ENCODE measurements at regions not wholly inside any gene's neighbourhood (a gene's known extent, or its start where the extent isn't known, plus 50 kb on each side); places are given as distances from the start of the nearest gene placed in this dataset.

- no peak for DNase-seq
Measured at GRCh38 chr2:17122887-17123501, 395.2 kb downstream of the RAD51AP2 start.

GRCh38 chr2:17115466-17115865 lies 402.8 kb downstream of the RAD51AP2 start:
- no peak for DNase-seq

GRCh38 chr2:17115042-17115441 lies 403.2 kb downstream of the RAD51AP2 start:
- DNase-seq, result no peak

- DNase-seq, result no peak
Measured at GRCh38 chr2:17107871-17108270, 410.4 kb downstream of the RAD51AP2 start.

GRCh38 chr2:17107151-17107550 lies 411.1 kb downstream of the RAD51AP2 start:
- DNase-seq, result no peak

- DNase-seq, result no peak
Measured at GRCh38 chr2:17106418-17106817, 411.8 kb downstream of the RAD51AP2 start.

GRCh38 chr2:17104454-17104853 lies 413.8 kb downstream of the RAD51AP2 start:
- peak; percentile 33 for DNase-seq

GRCh38 chr2:17101596-17101995 lies 416.6 kb downstream of the RAD51AP2 start:
- DNase-seq, result no peak

- no peak for DNase-seq
Measured at GRCh38 chr2:17101091-17101490, 417.1 kb downstream of the RAD51AP2 start.

GRCh38 chr2:17095340-17095739 lies 422.9 kb downstream of the RAD51AP2 start:
- no peak for DNase-seq

- no peak for DNase-seq
Measured at GRCh38 chr2:17093712-17094111, 424.5 kb downstream of the RAD51AP2 start.

GRCh38 chr2:17086990-17087389 lies 421.4 kb upstream of the CYRIA start:
- DNase-seq, result no peak

- no peak for DNase-seq
Measured at GRCh38 chr2:17085546-17086202, 420.0 kb upstream of the CYRIA start.

- DNase-seq, result no peak
Measured at GRCh38 chr2:17084877-17085276, 419.2 kb upstream of the CYRIA start.

- DNase-seq, result no peak
Measured at GRCh38 chr2:17083902-17084301, 418.3 kb upstream of the CYRIA start.

GRCh38 chr2:17079262-17079661 lies 413.6 kb upstream of the CYRIA start:
- DNase-seq, result no peak

- DNase-seq, result no peak
Measured at GRCh38 chr2:17076533-17076932, 410.9 kb upstream of the CYRIA start.

GRCh38 chr2:17070711-17071110 lies 405.1 kb upstream of the CYRIA start:
- no peak for DNase-seq

- DNase-seq, result no peak
Measured at GRCh38 chr2:17069564-17069963, 403.9 kb upstream of the CYRIA start.

- no peak for DNase-seq
Measured at GRCh38 chr2:17068021-17068420, 402.4 kb upstream of the CYRIA start.

GRCh38 chr2:17065536-17065935 lies 399.9 kb upstream of the CYRIA start:
- DNase-seq, result no peak

GRCh38 chr2:17061028-17061427 lies 395.4 kb upstream of the CYRIA start:
- no peak for DNase-seq

- DNase-seq, result no peak
Measured at GRCh38 chr2:17059458-17059857, 393.8 kb upstream of the CYRIA start.

- no peak for DNase-seq
Measured at GRCh38 chr2:17058772-17059402, 393.3 kb upstream of the CYRIA start.
